ENCODE measurements at regions not wholly inside any gene's neighbourhood (a gene's known extent, or its start where the extent isn't known, plus 50 kb on each side); places are given as distances from the start of the nearest gene placed in this dataset.

DNA sequence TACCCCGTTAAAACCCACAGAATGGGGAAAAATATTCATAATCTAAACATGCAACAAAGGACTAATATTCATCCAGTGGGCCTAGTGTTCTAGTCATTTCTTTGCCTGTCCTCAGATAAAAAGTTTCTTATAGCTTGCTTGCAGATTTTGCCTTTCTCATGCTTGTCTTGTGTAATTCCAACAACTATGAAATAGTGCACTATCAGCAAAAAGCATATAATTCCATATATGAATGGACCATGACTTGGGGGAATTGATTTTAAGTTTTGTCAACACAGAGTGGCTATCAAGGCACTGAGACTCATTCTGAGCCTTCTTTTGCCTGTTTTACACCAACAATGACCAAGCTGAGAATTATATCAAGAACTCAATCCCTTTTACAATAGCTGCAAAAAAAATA, 278.6 kb upstream of the GPR149 start:
- TF ChIP-seq, protein P1, sequence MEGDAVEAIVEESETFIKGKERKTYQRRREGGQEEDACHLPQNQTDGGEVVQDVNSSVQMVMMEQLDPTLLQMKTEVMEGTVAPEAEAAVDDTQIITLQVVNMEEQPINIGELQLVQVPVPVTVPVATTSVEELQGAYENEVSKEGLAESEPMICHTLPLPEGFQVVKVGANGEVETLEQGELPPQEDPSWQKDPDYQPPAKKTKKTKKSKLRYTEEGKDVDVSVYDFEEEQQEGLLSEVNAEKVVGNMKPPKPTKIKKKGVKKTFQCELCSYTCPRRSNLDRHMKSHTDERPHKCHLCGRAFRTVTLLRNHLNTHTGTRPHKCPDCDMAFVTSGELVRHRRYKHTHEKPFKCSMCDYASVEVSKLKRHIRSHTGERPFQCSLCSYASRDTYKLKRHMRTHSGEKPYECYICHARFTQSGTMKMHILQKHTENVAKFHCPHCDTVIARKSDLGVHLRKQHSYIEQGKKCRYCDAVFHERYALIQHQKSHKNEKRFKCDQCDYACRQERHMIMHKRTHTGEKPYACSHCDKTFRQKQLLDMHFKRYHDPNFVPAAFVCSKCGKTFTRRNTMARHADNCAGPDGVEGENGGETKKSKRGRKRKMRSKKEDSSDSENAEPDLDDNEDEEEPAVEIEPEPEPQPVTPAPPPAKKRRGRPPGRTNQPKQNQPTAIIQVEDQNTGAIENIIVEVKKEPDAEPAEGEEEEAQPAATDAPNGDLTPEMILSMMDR (IDR thresholded peaks at IDR 0.05 in 8 of 11, conservative IDR thresholded peaks at IDR 0.05 in 3 of 11) = no peak
- no peak for TF ChIP-seq POLR2AphosphoS5 (IDR thresholded peaks at IDR 0.05)
- no peak for TF ChIP-seq POLR2A (IDR thresholded peaks at IDR 0.05)
- Histone ChIP-seq H3K27me3 (replicated peaks in 1 of 7) (no peaks in the 10 kb centered on the region), H3K27ac (no peak overlapping the region), H3K9me3 (peaks cover 0 to 5% (median 0%) of the 10 kb centered on the region in 8 donors), H3K4me1 (no peaks in the 10 kb centered on the region), H3K4me3 (no peak overlapping the region), H3K36me3 (no peaks in the 10 kb centered on the region)
- 74 to 94% (median 82%) methylated on average over 1 of the region's 1 CpG for WGBS, 5 donors
- no peak for DNase-seq
- intact Hi-C loops (cut with DNase I; ENCODE audit: low total_unique reads) = no loop called here

DNA sequence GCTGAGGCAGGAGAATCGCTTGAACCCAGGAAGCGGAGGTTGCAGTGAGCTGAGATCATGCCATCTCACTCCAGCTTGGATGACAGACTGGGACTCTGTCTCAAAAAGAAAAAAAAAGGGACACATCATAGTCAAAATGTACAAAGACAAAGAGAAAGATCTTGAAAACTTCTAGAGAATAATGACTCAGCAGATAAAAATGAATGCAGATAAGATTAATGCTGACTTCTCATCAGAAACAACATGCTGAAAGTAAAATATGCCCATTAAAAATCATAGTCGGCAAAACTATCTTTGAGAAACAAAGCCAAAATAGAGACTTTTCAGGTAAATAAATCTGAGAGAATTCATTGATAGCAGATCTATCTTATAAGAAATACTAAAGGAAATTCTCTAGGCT, 271.1 kb upstream of the GPR149 start:
- Histone ChIP-seq H3K36me3 (no peaks in the 10 kb centered on the region), H3K27ac (no peak overlapping the region), H3K4me1 (no peaks in the 10 kb centered on the region), H3K9me3 (no peaks in the 10 kb centered on the region), H3K27me3 (replicated peaks in 1 of 7) (no peaks in the 10 kb centered on the region), H3K4me3 (no peak overlapping the region)
- 87 to 97% (median 94%) methylated on average over 3 of the region's 3 CpGs for WGBS, 5 donors
- no peak for DNase-seq
- intact Hi-C loops (cut with DNase I; ENCODE audit: low total_unique reads) = no loop called here
- no peak for TF ChIP-seq POLR2A (IDR thresholded peaks at IDR 0.05)
- no peak for TF ChIP-seq POLR2AphosphoS5 (IDR thresholded peaks at IDR 0.05)
- TF ChIP-seq, protein P1 (IDR thresholded peaks at IDR 0.05 in 8 of 11, conservative IDR thresholded peaks at IDR 0.05 in 3 of 11) = no peak

DNA sequence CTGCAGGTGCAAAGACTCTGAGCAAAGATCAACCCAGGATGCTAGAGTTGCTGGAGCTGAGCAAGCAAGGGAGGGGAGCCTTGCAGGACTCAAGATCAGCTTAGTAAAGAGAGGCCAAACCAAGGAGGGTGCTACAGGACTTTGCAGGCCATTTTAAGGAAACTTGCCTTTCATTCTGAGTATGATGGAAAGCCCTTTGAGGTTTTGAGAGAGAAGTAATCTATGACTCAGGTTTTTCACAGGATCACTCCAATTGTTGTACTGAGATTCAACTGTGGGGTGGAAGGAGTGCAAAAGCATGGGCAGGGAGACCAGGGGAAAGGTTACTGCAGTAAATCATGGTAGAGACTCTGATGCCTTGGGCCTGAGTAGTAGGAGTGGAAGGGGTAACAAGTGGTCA, 260.4 kb upstream of the GPR149 start:
- no peaks in the 10 kb centered on the region for H3K4me1 ChIP-seq
- no peak overlapping the region for H3K4me3 ChIP-seq
- TF ChIP-seq POLR2AphosphoS5 (IDR thresholded peaks at IDR 0.05) (no peak), POLR2A (IDR thresholded peaks at IDR 0.05) (no peak)
- TF ChIP-seq, protein P1 (IDR thresholded peaks at IDR 0.05 in 8 of 11, conservative IDR thresholded peaks at IDR 0.05 in 3 of 11) = no peak
- intact Hi-C loops (cut with DNase I; ENCODE audit: low total_unique reads) = no loop called here
- no peaks in the 10 kb centered on the region for H3K27me3 ChIP-seq (replicated peaks in 1 of 7)
- H3K36me3 ChIP-seq = no peaks in the 10 kb centered on the region
- H3K9me3 ChIP-seq = no peaks in the 10 kb centered on the region
- no peak overlapping the region for H3K27ac ChIP-seq
- no peak for DNase-seq

DNA sequence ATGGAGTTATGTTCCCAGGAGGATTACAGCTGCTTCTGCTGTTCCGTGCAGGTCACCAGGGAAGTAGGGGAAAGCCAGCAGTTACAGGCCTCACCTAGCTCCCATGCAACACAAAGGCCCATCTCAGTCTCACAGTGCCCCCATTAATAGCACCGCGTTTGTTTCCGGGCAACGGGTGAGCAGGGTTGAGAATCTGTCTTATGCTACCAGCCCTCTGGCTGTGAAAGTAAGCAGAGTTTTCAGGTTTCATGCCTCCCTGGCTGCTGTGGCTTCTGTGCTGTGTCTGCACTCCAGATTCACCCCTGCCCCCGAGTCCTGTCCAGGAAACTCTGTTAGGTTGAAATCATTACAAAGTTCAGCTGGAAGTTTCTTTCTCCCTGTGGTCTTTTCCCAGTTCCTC, 254.4 kb upstream of the GPR149 start:
- DNase-seq = peak; percentile 24
- TF ChIP-seq, protein P1 (IDR thresholded peaks at IDR 0.05 in 8 of 11, conservative IDR thresholded peaks at IDR 0.05 in 3 of 11) = no peak
- no peak for TF ChIP-seq POLR2AphosphoS5 (IDR thresholded peaks at IDR 0.05)
- no peak for TF ChIP-seq POLR2A (IDR thresholded peaks at IDR 0.05)
- no peaks in the 10 kb centered on the region for H3K4me1 ChIP-seq
- no peak overlapping the region for H3K4me3 ChIP-seq
- WGBS, 5 donors = 65 to 89% (median 83%) methylated on average over 4 to 6 of the region's 6 CpGs
- no peaks in the 10 kb centered on the region for H3K27me3 ChIP-seq (replicated peaks in 1 of 7)
- intact Hi-C loops (cut with DNase I; ENCODE audit: low total_unique reads) = no loop called here
- H3K27ac ChIP-seq = no peak overlapping the region
- H3K36me3 ChIP-seq = no peaks in the 10 kb centered on the region
- peaks cover 0 to 26% (median 8%) of the 10 kb centered on the region in 8 donors for H3K9me3 ChIP-seq

All from spleen (tissue), 11 donors.